ENCODE measurements at regions not wholly inside any gene's neighbourhood (a gene's known extent, or its start where the extent isn't known, plus 50 kb on each side); places are given as distances from the start of the nearest gene placed in this dataset.

DNA sequence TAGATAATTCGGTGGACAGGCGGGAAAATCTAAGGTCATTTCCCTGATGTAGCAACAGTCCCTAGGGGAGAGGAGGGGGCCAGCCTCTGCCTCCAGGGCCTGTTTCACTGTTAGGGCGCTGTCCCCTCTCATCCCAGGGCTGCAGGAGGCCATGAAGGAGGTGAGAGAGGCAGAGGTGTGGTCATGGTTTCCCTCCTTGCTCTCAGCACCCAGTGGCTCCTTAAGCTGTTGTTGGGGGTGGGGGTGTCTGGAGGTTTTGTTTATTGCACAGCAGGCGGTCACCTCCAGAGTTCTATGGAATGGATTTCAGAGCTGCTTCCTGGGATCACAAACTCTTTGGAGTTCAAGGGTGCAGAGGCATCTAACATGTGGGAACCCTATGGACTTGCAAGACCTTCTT lies 212.5 kb upstream of the RTL1 start:
- TF ChIP-seq, protein P1, sequence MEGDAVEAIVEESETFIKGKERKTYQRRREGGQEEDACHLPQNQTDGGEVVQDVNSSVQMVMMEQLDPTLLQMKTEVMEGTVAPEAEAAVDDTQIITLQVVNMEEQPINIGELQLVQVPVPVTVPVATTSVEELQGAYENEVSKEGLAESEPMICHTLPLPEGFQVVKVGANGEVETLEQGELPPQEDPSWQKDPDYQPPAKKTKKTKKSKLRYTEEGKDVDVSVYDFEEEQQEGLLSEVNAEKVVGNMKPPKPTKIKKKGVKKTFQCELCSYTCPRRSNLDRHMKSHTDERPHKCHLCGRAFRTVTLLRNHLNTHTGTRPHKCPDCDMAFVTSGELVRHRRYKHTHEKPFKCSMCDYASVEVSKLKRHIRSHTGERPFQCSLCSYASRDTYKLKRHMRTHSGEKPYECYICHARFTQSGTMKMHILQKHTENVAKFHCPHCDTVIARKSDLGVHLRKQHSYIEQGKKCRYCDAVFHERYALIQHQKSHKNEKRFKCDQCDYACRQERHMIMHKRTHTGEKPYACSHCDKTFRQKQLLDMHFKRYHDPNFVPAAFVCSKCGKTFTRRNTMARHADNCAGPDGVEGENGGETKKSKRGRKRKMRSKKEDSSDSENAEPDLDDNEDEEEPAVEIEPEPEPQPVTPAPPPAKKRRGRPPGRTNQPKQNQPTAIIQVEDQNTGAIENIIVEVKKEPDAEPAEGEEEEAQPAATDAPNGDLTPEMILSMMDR (IDR thresholded peaks at IDR 0.05; ENCODE audit: borderline replicate concordance, extremely low read depth, low read length, poor library complexity, severe bottlenecking) = no peak
- no peak for TF ChIP-seq EZH2 (IDR thresholded peaks at IDR 0.05; ENCODE audit: borderline replicate concordance, low read depth, low read length, severe bottlenecking)
